H9 (cell line): ENCODE measurements at regions not wholly inside any gene's neighbourhood (a gene's known extent, or its start where the extent isn't known, plus 50 kb on each side); places are given as distances from the start of the nearest gene placed in this dataset.

Source experiments
- DNase-seq: peaks from one replicate; pipeline ENCODE4 v3.0.0-alpha.2; 2017
- H2AFZ ChIP-seq: one replicate; pipeline ENCODE4 v1.6.1; 2013; ENCODE audit warnings: mild to moderate bottlenecking, low read length, control low read depth, moderate library complexity
- H2AK5ac ChIP-seq: 2 replicates; pipeline ENCODE4 v1.6.1; 2013; ENCODE audit warnings: low read length, control low read depth, mixed read lengths; ENCODE audit not compliant: insufficient read length
- H2BK120ac ChIP-seq: one replicate; pipeline ENCODE4 v1.6.1; 2013; ENCODE audit warnings: low read depth, mild to moderate bottlenecking, low read length, control low read depth, inconsistent platforms; ENCODE audit not compliant: poor library complexity, severe bottlenecking
- H2BK12ac ChIP-seq: 2 replicates; pipeline ENCODE4 v1.6.1; 2013; ENCODE audit warnings: low read length, control low read depth, mixed read lengths, low read depth; ENCODE audit not compliant: insufficient read length
- H2BK15ac ChIP-seq: 2 replicates; pipeline ENCODE4 v1.6.1; 2013; ENCODE audit warnings: low read depth, low read length, control low read depth
- H2BK20ac ChIP-seq: one replicate; pipeline ENCODE4 v1.6.1; 2013; ENCODE audit warnings: low read depth, mild to moderate bottlenecking, low read length, control low read depth, inconsistent platforms; ENCODE audit not compliant: poor library complexity, severe bottlenecking
- H2BK5ac ChIP-seq: 2 replicates; pipeline ENCODE4 v1.6.1; 2013; ENCODE audit warnings: low read length, control low read depth, mixed read lengths; ENCODE audit not compliant: insufficient read length
- H3K14ac ChIP-seq: 2 replicates; pipeline ENCODE4 v1.6.1; 2013; ENCODE audit warnings: low read length, control low read depth; ENCODE audit not compliant: insufficient read depth
- H3K18ac ChIP-seq: 2 replicates; pipeline ENCODE4 v1.6.1; 2013; ENCODE audit warnings: low read depth, mild to moderate bottlenecking, mixed read lengths, low read length, control low read depth; ENCODE audit not compliant: insufficient read length
- H3K23ac ChIP-seq: 2 replicates; pipeline ENCODE4 v1.6.1; 2013; ENCODE audit warnings: low read length, control low read depth, mixed read lengths, low read depth; ENCODE audit not compliant: insufficient read length
- H3K23me2 ChIP-seq: 2 replicates; pipeline ENCODE4 v1.6.1; 2013; ENCODE audit warnings: low read depth, mild to moderate bottlenecking, mixed read lengths, low read length, control low read depth; ENCODE audit not compliant: insufficient read length, poor library complexity, severe bottlenecking
- H3K27ac ChIP-seq: 2 replicates; pipeline ENCODE4 v1.5.1; 2013; ENCODE audit warnings: low read length, control low read depth, mixed read lengths, low read depth; ENCODE audit not compliant: insufficient read length
- H3K27me3 ChIP-seq: 2 replicates; pipeline ENCODE4 v1.6.1; 2013; ENCODE audit warnings: low read length, control low read depth, inconsistent platforms; ENCODE audit not compliant: insufficient read depth
- H3K4ac ChIP-seq: 2 replicates; pipeline ENCODE4 v1.6.1; 2013; ENCODE audit warnings: low read depth, mild to moderate bottlenecking, control low read depth, inconsistent platforms, low read length, moderate library complexity
- H3K4me1 ChIP-seq: 2 replicates; pipeline ENCODE4 v1.6.1; 2013; ENCODE audit warnings: low read length, control low read depth, inconsistent platforms; ENCODE audit not compliant: insufficient read depth
- H3K4me2 ChIP-seq: 2 replicates; pipeline ENCODE4 v1.6.1; 2013; ENCODE audit warnings: low read length, control low read depth, mixed read lengths; ENCODE audit not compliant: insufficient read length, insufficient read depth
- H3K56ac ChIP-seq: 2 replicates; pipeline ENCODE4 v1.6.1; 2013; ENCODE audit warnings: low read depth, mild to moderate bottlenecking, mixed read lengths, low read length, control low read depth; ENCODE audit not compliant: insufficient read length
- H3K79me1 ChIP-seq: 2 replicates; pipeline ENCODE4 v1.6.1; 2013; ENCODE audit warnings: low read depth, mild to moderate bottlenecking, moderate library complexity, low read length, control low read depth, inconsistent platforms; ENCODE audit not compliant: insufficient read depth, poor library complexity, severe bottlenecking
- H3K79me2 ChIP-seq: 2 replicates; pipeline ENCODE4 v1.6.1; 2013; ENCODE audit warnings: low read length, control low read depth, inconsistent platforms; ENCODE audit not compliant: insufficient read depth
- H3K9ac ChIP-seq: 2 replicates; pipeline ENCODE4 v1.6.1; 2013; ENCODE audit warnings: low read length, control low read depth, mixed read lengths; ENCODE audit not compliant: insufficient read length; ENCODE audit errors: extremely low read depth
- H3K9me3 ChIP-seq: one replicate; pipeline ENCODE4 v1.6.1; 2013; ENCODE audit warnings: low read depth, low read length, inconsistent platforms; ENCODE audit not compliant: control insufficient read depth
- H3T11ph ChIP-seq: one replicate; pipeline ENCODE4 v1.6.1; 2013; ENCODE audit warnings: mild to moderate bottlenecking, low read length, control low read depth, inconsistent platforms
- H4K20me1 ChIP-seq: one replicate; pipeline ENCODE4 v1.6.1; 2013; ENCODE audit not compliant: control insufficient read depth, insufficient read length, insufficient read depth
- H4K5ac ChIP-seq: 2 replicates; pipeline ENCODE4 v1.6.1; 2013; ENCODE audit warnings: low read depth, mild to moderate bottlenecking, mixed read lengths, low read length, control low read depth; ENCODE audit not compliant: insufficient read length
- H4K8ac ChIP-seq: replicated peaks from 2 replicates; pipeline ENCODE4 v1.6.1; 2013; ENCODE audit warnings: low read length, control low read depth, mixed read lengths, low read depth; ENCODE audit not compliant: insufficient read length
- H4K91ac ChIP-seq: 2 replicates; pipeline ENCODE4 v1.6.1; 2013; ENCODE audit warnings: low read depth, mild to moderate bottlenecking, moderate library complexity, mixed read lengths, low read length, control low read depth; ENCODE audit not compliant: insufficient read length
- H3K27ac Mint-ChIP-seq, 3 experiments: 2 replicates in 2 of 3; 3 replicates in 1 of 3; pipeline ENCODE4 v1.8.0; 2020 to 2021; ENCODE audit warnings: mixed read lengths in 3 of 3, mild to moderate bottlenecking in 1 of 3, moderate library complexity in 1 of 3
- H3K27me3 Mint-ChIP-seq: 2 replicates; pipeline ENCODE4 v1.8.0; 2021; ENCODE audit warnings: low read depth, mild to moderate bottlenecking, moderate library complexity, mixed read lengths
- H3K36me3 Mint-ChIP-seq, 3 experiments: 2 replicates in 2 of 3; 3 replicates in 1 of 3; pipeline ENCODE4 v1.8.0; 2020 to 2021; ENCODE audit warnings: low read depth in 3 of 3, mixed read lengths in 3 of 3; ENCODE audit not compliant: insufficient read depth in 1 of 3
- H3K4me1 Mint-ChIP-seq, 2 experiments: 2 replicates each; pipeline ENCODE4 v1.8.0; 2020; ENCODE audit warnings: mixed read lengths in 2 of 2
- H3K4me3 Mint-ChIP-seq, 2 experiments: 2 replicates in 1 of 2; 3 replicates in 1 of 2; pipeline ENCODE4 v1.8.0; 2020 to 2021; ENCODE audit warnings: mild to moderate bottlenecking in 2 of 2, mixed read lengths in 2 of 2, moderate library complexity in 1 of 2
- H3K9me3 Mint-ChIP-seq, 2 experiments: 2 replicates in 1 of 2; 3 replicates in 1 of 2; pipeline ENCODE4 v1.8.0; 2020; ENCODE audit warnings: mild to moderate bottlenecking in 2 of 2, mixed read lengths in 2 of 2, moderate library complexity in 1 of 2
- CTCF ChIP-seq: fragments of 200-600 bp; sonication (generic); conservative IDR thresholded peaks from 3 replicates; pipeline ENCODE4 v1.8.0; 2021; ENCODE audit warnings: antibody characterized with exemption, mild to moderate bottlenecking
- WGBS: extraction: QIAGEN DNeasy Blood & Tissue Kit; methylation state at CpG from one replicate; pipeline ENCODE4 v1.1.7; 2013; ENCODE audit warnings: missing lambda C conversion rate, low lambda C conversion rate, mixed read lengths; ENCODE audit not compliant: insufficient read length; ENCODE audit errors: extremely low coverage; 5-methylcytosine and 5-hydroxymethylcytosine counted together

- H3K56ac ChIP-seq = no peak overlapping the region
- no peak overlapping the region for H3K18ac ChIP-seq
- H2BK15ac ChIP-seq = no peak overlapping the region
- no peak overlapping the region for H2BK120ac ChIP-seq
- Mint-ChIP-seq H3K36me3 (no peaks in the 10 kb centered on the region), H3K4me3 (no peak overlapping the region), H3K4me1 (0 out of 4 replicates have a peak, but pooled peaks cover 0 to 3% of the 10 kb centered on the region in 2 experiments), H3K27ac (no peak overlapping the region), H3K9me3 (no peaks in the 10 kb centered on the region; a peak in 1 of 5 replicates), H3K27me3 (no peaks in the 10 kb centered on the region; the same call in 1 of the 2 replicates)
- no peak overlapping the region for H3K4me2 ChIP-seq
- no peak overlapping the region for H3K27ac ChIP-seq
- H3K9me3 ChIP-seq = no peaks in the 10 kb centered on the region
- H4K91ac ChIP-seq = no peak overlapping the region
- no peak for DNase-seq
- no peaks in the 10 kb centered on the region for H3K79me1 ChIP-seq
- no peak overlapping the region for H4K8ac ChIP-seq
- no peak overlapping the region for H2BK5ac ChIP-seq
- H2BK12ac ChIP-seq = no peak overlapping the region
- no peak overlapping the region for H4K5ac ChIP-seq
- no peak overlapping the region for H3K14ac ChIP-seq
- no peak overlapping the region for H3K9ac ChIP-seq
- H3K23me2 ChIP-seq = no peaks in the 10 kb centered on the region
- H4K20me1 ChIP-seq = no peaks in the 10 kb centered on the region
- no peak overlapping the region for H3K4ac ChIP-seq
- H2AFZ ChIP-seq = no peak overlapping the region
- no peak overlapping the region for H3T11ph ChIP-seq
- H3K4me1 ChIP-seq = no peaks in the 10 kb centered on the region
- H3K23ac ChIP-seq = no peak overlapping the region
- WGBS = no CpG with 5 or more reads among the region's 2 CpGs
- no peaks in the 10 kb centered on the region for H3K79me2 ChIP-seq
- no peak overlapping the region for H2AK5ac ChIP-seq
- TF ChIP-seq CTCF = no peak
- H3K27me3 ChIP-seq = no peaks in the 10 kb centered on the region
- H2BK20ac ChIP-seq = no peak overlapping the region
These were observed 959.0 kb downstream of the FAT4 start for GRCh38 chr4:126273746-126274145.
